Fibroblast of mammary gland (primary cell): ENCODE measurements at regions not wholly inside any gene's neighbourhood (a gene's known extent, or its start where the extent isn't known, plus 50 kb on each side); places are given as distances from the start of the nearest gene placed in this dataset.

Experiments
- DNase-seq: peaks from one replicate; pipeline ENCODE4 v3.0.0-alpha.2; 2010; ENCODE audit warnings: low read depth
- H3K4me3 ChIP-seq: 2 replicates; pipeline ENCODE4 v1.5.1; 2011; ENCODE audit warnings: low read depth, mild to moderate bottlenecking, low read length, moderate library complexity; ENCODE audit not compliant: control insufficient read depth
- CTCF ChIP-seq: conservative IDR thresholded peaks from 2 replicates; pipeline ENCODE4 v1.5.1; 2011; ENCODE audit warnings: low read depth, low read length, inconsistent platforms; ENCODE audit not compliant: control insufficient read depth, insufficient read depth

GRCh38 chr4:41331224-41331623 lies 74.5 kb downstream of the UCHL1 start:
- H3K4me3 ChIP-seq, result no peak overlapping the region
- DNase-seq, result no peak
- no peak for TF ChIP-seq CTCF

- no peak for TF ChIP-seq CTCF
- H3K4me3 ChIP-seq, result no peak overlapping the region
- DNase-seq, result no peak
Measured at GRCh38 chr4:41332510-41333054, 75.9 kb downstream of the UCHL1 start.

GRCh38 chr4:41334182-41334581 lies 77.5 kb downstream of the UCHL1 start:
- TF ChIP-seq CTCF, result no peak
- no peak for DNase-seq
- H3K4me3 ChIP-seq, result no peak overlapping the region

GRCh38 chr4:41339812-41340809 lies 83.4 kb downstream of the UCHL1 start:
- peak; percentile 37 for DNase-seq
- no peak overlapping the region for H3K4me3 ChIP-seq
- TF ChIP-seq CTCF, result no peak

- no peak overlapping the region for H3K4me3 ChIP-seq
- no peak for DNase-seq
- TF ChIP-seq CTCF, result no peak
Measured at GRCh38 chr4:41346306-41347061, 89.8 kb downstream of the UCHL1 start.

GRCh38 chr4:41349021-41349420 lies 92.3 kb downstream of the UCHL1 start:
- no peak overlapping the region for H3K4me3 ChIP-seq
- no peak for TF ChIP-seq CTCF
- DNase-seq, result no peak
